ENCODE measurements at regions not wholly inside any gene's neighbourhood (a gene's known extent, or its start where the extent isn't known, plus 50 kb on each side); places are given as distances from the start of the nearest gene placed in this dataset.

- Mint-ChIP-seq H3K27me3 (ENCODE audit: low read depth) (no peaks in the 10 kb centered on the region), H3K4me1 (ENCODE audit: low read depth) (peaks cover 6% of the 10 kb centered on the region), H3K9me3 (no peaks in the 10 kb centered on the region), H3K36me3 (ENCODE audit: low read depth) (no peaks in the 10 kb centered on the region), H3K27ac (no peak overlapping the region), H3K4me3 (no peak overlapping the region)
These were observed 128.6 kb downstream of the OAT start for GRCh38 chr10:124289851-124290795.

GRCh38 chr10:124288928-124289850, 129.5 kb downstream of the OAT start:
- Mint-ChIP-seq H3K27me3 (ENCODE audit: low read depth) (no peaks in the 10 kb centered on the region), H3K36me3 (ENCODE audit: low read depth) (no peaks in the 10 kb centered on the region), H3K27ac (no peak overlapping the region), H3K4me1 (ENCODE audit: low read depth) (peaks cover 6% of the 10 kb centered on the region), H3K9me3 (no peaks in the 10 kb centered on the region), H3K4me3 (no peak overlapping the region)

- no peak overlapping the region for H3K4me3 Mint-ChIP-seq
- H3K27me3 Mint-ChIP-seq (ENCODE audit: low read depth), result no peaks in the 10 kb centered on the region
- H3K9me3 Mint-ChIP-seq, result no peaks in the 10 kb centered on the region
- H3K4me1 Mint-ChIP-seq (ENCODE audit: low read depth), result peaks cover 6% of the 10 kb centered on the region
- H3K27ac Mint-ChIP-seq, result no peak overlapping the region
- H3K36me3 Mint-ChIP-seq (ENCODE audit: low read depth), result no peaks in the 10 kb centered on the region
These were observed 130.2 kb downstream of the OAT start for GRCh38 chr10:124288486-124288885.

- Mint-ChIP-seq H3K4me3 (no peak overlapping the region), H3K27me3 (ENCODE audit: low read depth) (no peaks in the 10 kb centered on the region), H3K4me1 (ENCODE audit: low read depth) (peaks cover 6% of the 10 kb centered on the region), H3K36me3 (ENCODE audit: low read depth) (no peaks in the 10 kb centered on the region), H3K27ac (no peak overlapping the region), H3K9me3 (no peaks in the 10 kb centered on the region)
These were observed 130.9 kb downstream of the OAT start for GRCh38 chr10:124287791-124288190.

GRCh38 chr10:124287071-124287685, 131.5 kb downstream of the OAT start:
- no peak overlapping the region for H3K27ac Mint-ChIP-seq
- H3K4me3 Mint-ChIP-seq, result no peak overlapping the region
- H3K36me3 Mint-ChIP-seq (ENCODE audit: low read depth), result no peaks in the 10 kb centered on the region
- peaks cover 6% of the 10 kb centered on the region for H3K4me1 Mint-ChIP-seq (ENCODE audit: low read depth)
- no peaks in the 10 kb centered on the region for H3K27me3 Mint-ChIP-seq (ENCODE audit: low read depth)
- H3K9me3 Mint-ChIP-seq, result no peaks in the 10 kb centered on the region

- Mint-ChIP-seq H3K4me1 (ENCODE audit: low read depth) (peaks cover 6% of the 10 kb centered on the region), H3K27ac (no peak overlapping the region), H3K9me3 (no peaks in the 10 kb centered on the region), H3K27me3 (ENCODE audit: low read depth) (no peaks in the 10 kb centered on the region), H3K36me3 (ENCODE audit: low read depth) (no peaks in the 10 kb centered on the region), H3K4me3 (no peak overlapping the region)
These were observed 132.1 kb downstream of the OAT start for GRCh38 chr10:124286621-124287020.

GRCh38 chr10:124285587-124286527, 132.9 kb downstream of the OAT start:
- Mint-ChIP-seq H3K36me3 (ENCODE audit: low read depth) (no peaks in the 10 kb centered on the region), H3K27ac (no peak overlapping the region), H3K4me1 (ENCODE audit: low read depth) (peaks cover 6% of the 10 kb centered on the region), H3K9me3 (no peaks in the 10 kb centered on the region), H3K27me3 (ENCODE audit: low read depth) (no peaks in the 10 kb centered on the region), H3K4me3 (no peak overlapping the region)

GRCh38 chr10:124283949-124284250, 134.8 kb downstream of the OAT start:
- no peak overlapping the region for H3K4me3 Mint-ChIP-seq
- no peaks in the 10 kb centered on the region for H3K9me3 Mint-ChIP-seq
- H3K36me3 Mint-ChIP-seq (ENCODE audit: low read depth), result no peaks in the 10 kb centered on the region
- H3K27ac Mint-ChIP-seq, result no peak overlapping the region
- H3K4me1 Mint-ChIP-seq (ENCODE audit: low read depth), result no peaks in the 10 kb centered on the region
- H3K27me3 Mint-ChIP-seq (ENCODE audit: low read depth), result no peaks in the 10 kb centered on the region

GRCh38 chr10:124283215-124283948, 135.3 kb downstream of the OAT start:
- no peaks in the 10 kb centered on the region for H3K9me3 Mint-ChIP-seq

GRCh38 chr10:124282326-124282725, 136.4 kb downstream of the OAT start:
- no peaks in the 10 kb centered on the region for H3K9me3 Mint-ChIP-seq
- H3K4me3 Mint-ChIP-seq, result no peak overlapping the region
- no peaks in the 10 kb centered on the region for H3K27me3 Mint-ChIP-seq (ENCODE audit: low read depth)
- no peaks in the 10 kb centered on the region for H3K4me1 Mint-ChIP-seq (ENCODE audit: low read depth)
- no peak overlapping the region for H3K27ac Mint-ChIP-seq
- no peaks in the 10 kb centered on the region for H3K36me3 Mint-ChIP-seq (ENCODE audit: low read depth)

More at GRCh38 chr10:124283215-124283948, 135.3 kb downstream of the OAT start:
- no peaks in the 10 kb centered on the region for H3K27me3 Mint-ChIP-seq (ENCODE audit: low read depth)
- H3K27ac Mint-ChIP-seq, result no peak overlapping the region
- no peaks in the 10 kb centered on the region for H3K36me3 Mint-ChIP-seq (ENCODE audit: low read depth)
- no peaks in the 10 kb centered on the region for H3K4me1 Mint-ChIP-seq (ENCODE audit: low read depth)
- H3K4me3 Mint-ChIP-seq, result no peak overlapping the region

GRCh38 chr10:124281666-124282065, 137.1 kb downstream of the OAT start:
- H3K4me3 Mint-ChIP-seq, result no peak overlapping the region
- H3K9me3 Mint-ChIP-seq, result no peaks in the 10 kb centered on the region
- H3K27me3 Mint-ChIP-seq (ENCODE audit: low read depth), result no peaks in the 10 kb centered on the region
- no peaks in the 10 kb centered on the region for H3K36me3 Mint-ChIP-seq (ENCODE audit: low read depth)
- no peaks in the 10 kb centered on the region for H3K4me1 Mint-ChIP-seq (ENCODE audit: low read depth)
- no peak overlapping the region for H3K27ac Mint-ChIP-seq

- Mint-ChIP-seq H3K36me3 (ENCODE audit: low read depth) (no peaks in the 10 kb centered on the region), H3K4me1 (ENCODE audit: low read depth) (no peaks in the 10 kb centered on the region), H3K27me3 (ENCODE audit: low read depth) (no peaks in the 10 kb centered on the region), H3K9me3 (no peaks in the 10 kb centered on the region), H3K27ac (no peak overlapping the region), H3K4me3 (no peak overlapping the region)
These were observed 137.8 kb downstream of the OAT start for GRCh38 chr10:124280916-124281315.

- Mint-ChIP-seq H3K27me3 (ENCODE audit: low read depth) (no peaks in the 10 kb centered on the region), H3K4me1 (ENCODE audit: low read depth) (no peaks in the 10 kb centered on the region), H3K4me3 (no peak overlapping the region), H3K36me3 (ENCODE audit: low read depth) (no peaks in the 10 kb centered on the region), H3K27ac (no peak overlapping the region), H3K9me3 (no peaks in the 10 kb centered on the region)
These were observed 138.8 kb downstream of the OAT start for GRCh38 chr10:124279882-124280281.
